GM23338 (cell line): ENCODE measurements at regions not wholly inside any gene's neighbourhood (a gene's known extent, or its start where the extent isn't known, plus 50 kb on each side); places are given as distances from the start of the nearest gene placed in this dataset.

ENCODE experiments used
- ATAC-seq: fragments of 200-7000 bp; cut with Tn5 transposase; 3 replicates; pipeline ENCODE4 v1.9.1; 2020
- DNase-seq: peaks from one replicate; pipeline ENCODE4 v3.0.0-alpha.2; 2015; ENCODE audit warnings: low spot score
- H2AFZ ChIP-seq: fragments of 200-600 bp; sonication (generic); 2 replicates; pipeline ENCODE4 v1.8.0; 2016; ENCODE audit warnings: antibody characterized with exemption, mild to moderate bottlenecking, moderate library complexity
- H3F3A ChIP-seq: fragments of 200-600 bp; sonication (generic); replicated peaks from 2 replicates; pipeline ENCODE4 v1.8.0; 2017; ENCODE audit warnings: antibody characterized with exemption, mixed run types, low read depth
- H3K27ac ChIP-seq: fragments of 200-600 bp; sonication (generic); 2 replicates; pipeline ENCODE4 v1.6.1; 2016; ENCODE audit warnings: low read depth
- H3K27me3 ChIP-seq: fragments of 200-600 bp; sonication (generic); 2 replicates; pipeline ENCODE4 v1.8.0; 2016; ENCODE audit warnings: mild to moderate bottlenecking, mixed run types, moderate library complexity; ENCODE audit not compliant: insufficient read depth
- H3K36me3 ChIP-seq: fragments of 200-600 bp; sonication (generic); 2 replicates; pipeline ENCODE4 v1.8.0; 2016; ENCODE audit warnings: mild to moderate bottlenecking; ENCODE audit not compliant: insufficient read depth
- H3K4me1 ChIP-seq: fragments of 200-600 bp; sonication (generic); 2 replicates; pipeline ENCODE4 v1.8.0; 2016; ENCODE audit warnings: mild to moderate bottlenecking, moderate library complexity; ENCODE audit not compliant: insufficient read depth
- H3K4me2 ChIP-seq: fragments of 200-600 bp; sonication (generic); 2 replicates; pipeline ENCODE4 v1.7.1; 2017; ENCODE audit warnings: mixed run types
- H3K4me3 ChIP-seq: fragments of 200-600 bp; sonication (generic); 2 replicates; pipeline ENCODE4 v1.6.1; 2016; ENCODE audit warnings: mixed run types
- H3K79me2 ChIP-seq: fragments of 200-600 bp; sonication (generic); replicated peaks from 2 replicates; pipeline ENCODE4 v1.8.0; 2017; ENCODE audit warnings: mild to moderate bottlenecking; ENCODE audit not compliant: insufficient read depth
- H3K9me2 ChIP-seq: fragments of 200-600 bp; sonication (generic); 2 replicates; pipeline ENCODE4 v1.8.0; 2017; ENCODE audit not compliant: insufficient read depth
- H4K20me1 ChIP-seq: fragments of 200-600 bp; sonication (generic); replicated peaks from 2 replicates; pipeline ENCODE4 v1.8.0; 2017; ENCODE audit warnings: mild to moderate bottlenecking; ENCODE audit not compliant: insufficient read depth
- H3K27ac Mint-ChIP-seq: 2 replicates; pipeline ENCODE4 v1.8.0; 2020; ENCODE audit warnings: inconsistent platforms, mild to moderate bottlenecking, moderate library complexity, mixed read lengths
- H3K27me3 Mint-ChIP-seq: 3 replicates; pipeline ENCODE4 v1.8.0; 2022; ENCODE audit warnings: low read depth, mild to moderate bottlenecking, moderate library complexity, mixed read lengths, inconsistent platforms; ENCODE audit not compliant: insufficient read depth, poor library complexity
- H3K36me3 Mint-ChIP-seq: 3 replicates; pipeline ENCODE4 v1.8.0; 2021; ENCODE audit warnings: low read depth, mild to moderate bottlenecking, inconsistent platforms, moderate library complexity, mixed read lengths
- H3K4me1 Mint-ChIP-seq: 3 replicates; pipeline ENCODE4 v1.8.0; 2020; ENCODE audit warnings: mild to moderate bottlenecking, inconsistent platforms, mixed read lengths
- H3K4me3 Mint-ChIP-seq: 3 replicates; pipeline ENCODE4 v1.8.0; 2021; ENCODE audit warnings: moderate library complexity, mild to moderate bottlenecking, inconsistent platforms, mixed read lengths
- H3K9me3 Mint-ChIP-seq: 3 replicates; pipeline ENCODE4 v1.8.0; 2020; ENCODE audit warnings: moderate library complexity, mild to moderate bottlenecking, inconsistent platforms, mixed read lengths
- JUNB ChIP-seq: IDR thresholded peaks from one replicate; pipeline ENCODE4 v1.6.1; 2016; ENCODE audit warnings: antibody characterized with exemption; ENCODE audit not compliant: unreplicated experiment
- NANOG ChIP-seq: IDR thresholded peaks from 2 replicates; pipeline ENCODE4 v1.6.1; 2016; ENCODE audit warnings: antibody characterized with exemption, borderline replicate concordance
- POLR2AphosphoS5 ChIP-seq: IDR thresholded peaks from 2 replicates; pipeline ENCODE4 v1.6.1; 2016; ENCODE audit warnings: antibody characterized with exemption, low read depth
- TF ChIP-seq, protein P1 (sequence below): fragments of 250-450 bp; sonication (Bioruptor Pico); IDR thresholded peaks from 2 replicates; pipeline ENCODE4 v1.5.0; 2020; ENCODE audit warnings: mild to moderate bottlenecking, moderate library complexity

DNA sequence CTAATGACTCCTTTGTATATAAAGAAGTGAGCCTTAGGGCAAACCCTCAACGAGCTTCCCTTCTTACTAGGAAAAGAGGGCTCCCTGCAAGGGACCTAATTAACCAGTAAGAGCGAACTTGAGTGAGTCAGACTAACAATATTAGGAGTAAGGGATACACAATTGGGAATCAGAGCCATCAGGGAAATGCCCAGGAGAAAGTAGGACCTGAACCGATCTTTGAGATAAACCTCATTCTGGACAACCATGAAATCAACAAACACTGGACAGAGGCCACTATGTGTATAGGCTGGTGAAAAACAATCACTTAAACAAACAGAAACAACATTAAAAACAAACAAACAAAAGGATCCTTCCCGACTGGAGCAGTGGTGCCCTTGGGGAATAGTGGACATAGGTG lies 120.8 kb downstream of the EDN1 start (continued):
- TF ChIP-seq, protein P1, sequence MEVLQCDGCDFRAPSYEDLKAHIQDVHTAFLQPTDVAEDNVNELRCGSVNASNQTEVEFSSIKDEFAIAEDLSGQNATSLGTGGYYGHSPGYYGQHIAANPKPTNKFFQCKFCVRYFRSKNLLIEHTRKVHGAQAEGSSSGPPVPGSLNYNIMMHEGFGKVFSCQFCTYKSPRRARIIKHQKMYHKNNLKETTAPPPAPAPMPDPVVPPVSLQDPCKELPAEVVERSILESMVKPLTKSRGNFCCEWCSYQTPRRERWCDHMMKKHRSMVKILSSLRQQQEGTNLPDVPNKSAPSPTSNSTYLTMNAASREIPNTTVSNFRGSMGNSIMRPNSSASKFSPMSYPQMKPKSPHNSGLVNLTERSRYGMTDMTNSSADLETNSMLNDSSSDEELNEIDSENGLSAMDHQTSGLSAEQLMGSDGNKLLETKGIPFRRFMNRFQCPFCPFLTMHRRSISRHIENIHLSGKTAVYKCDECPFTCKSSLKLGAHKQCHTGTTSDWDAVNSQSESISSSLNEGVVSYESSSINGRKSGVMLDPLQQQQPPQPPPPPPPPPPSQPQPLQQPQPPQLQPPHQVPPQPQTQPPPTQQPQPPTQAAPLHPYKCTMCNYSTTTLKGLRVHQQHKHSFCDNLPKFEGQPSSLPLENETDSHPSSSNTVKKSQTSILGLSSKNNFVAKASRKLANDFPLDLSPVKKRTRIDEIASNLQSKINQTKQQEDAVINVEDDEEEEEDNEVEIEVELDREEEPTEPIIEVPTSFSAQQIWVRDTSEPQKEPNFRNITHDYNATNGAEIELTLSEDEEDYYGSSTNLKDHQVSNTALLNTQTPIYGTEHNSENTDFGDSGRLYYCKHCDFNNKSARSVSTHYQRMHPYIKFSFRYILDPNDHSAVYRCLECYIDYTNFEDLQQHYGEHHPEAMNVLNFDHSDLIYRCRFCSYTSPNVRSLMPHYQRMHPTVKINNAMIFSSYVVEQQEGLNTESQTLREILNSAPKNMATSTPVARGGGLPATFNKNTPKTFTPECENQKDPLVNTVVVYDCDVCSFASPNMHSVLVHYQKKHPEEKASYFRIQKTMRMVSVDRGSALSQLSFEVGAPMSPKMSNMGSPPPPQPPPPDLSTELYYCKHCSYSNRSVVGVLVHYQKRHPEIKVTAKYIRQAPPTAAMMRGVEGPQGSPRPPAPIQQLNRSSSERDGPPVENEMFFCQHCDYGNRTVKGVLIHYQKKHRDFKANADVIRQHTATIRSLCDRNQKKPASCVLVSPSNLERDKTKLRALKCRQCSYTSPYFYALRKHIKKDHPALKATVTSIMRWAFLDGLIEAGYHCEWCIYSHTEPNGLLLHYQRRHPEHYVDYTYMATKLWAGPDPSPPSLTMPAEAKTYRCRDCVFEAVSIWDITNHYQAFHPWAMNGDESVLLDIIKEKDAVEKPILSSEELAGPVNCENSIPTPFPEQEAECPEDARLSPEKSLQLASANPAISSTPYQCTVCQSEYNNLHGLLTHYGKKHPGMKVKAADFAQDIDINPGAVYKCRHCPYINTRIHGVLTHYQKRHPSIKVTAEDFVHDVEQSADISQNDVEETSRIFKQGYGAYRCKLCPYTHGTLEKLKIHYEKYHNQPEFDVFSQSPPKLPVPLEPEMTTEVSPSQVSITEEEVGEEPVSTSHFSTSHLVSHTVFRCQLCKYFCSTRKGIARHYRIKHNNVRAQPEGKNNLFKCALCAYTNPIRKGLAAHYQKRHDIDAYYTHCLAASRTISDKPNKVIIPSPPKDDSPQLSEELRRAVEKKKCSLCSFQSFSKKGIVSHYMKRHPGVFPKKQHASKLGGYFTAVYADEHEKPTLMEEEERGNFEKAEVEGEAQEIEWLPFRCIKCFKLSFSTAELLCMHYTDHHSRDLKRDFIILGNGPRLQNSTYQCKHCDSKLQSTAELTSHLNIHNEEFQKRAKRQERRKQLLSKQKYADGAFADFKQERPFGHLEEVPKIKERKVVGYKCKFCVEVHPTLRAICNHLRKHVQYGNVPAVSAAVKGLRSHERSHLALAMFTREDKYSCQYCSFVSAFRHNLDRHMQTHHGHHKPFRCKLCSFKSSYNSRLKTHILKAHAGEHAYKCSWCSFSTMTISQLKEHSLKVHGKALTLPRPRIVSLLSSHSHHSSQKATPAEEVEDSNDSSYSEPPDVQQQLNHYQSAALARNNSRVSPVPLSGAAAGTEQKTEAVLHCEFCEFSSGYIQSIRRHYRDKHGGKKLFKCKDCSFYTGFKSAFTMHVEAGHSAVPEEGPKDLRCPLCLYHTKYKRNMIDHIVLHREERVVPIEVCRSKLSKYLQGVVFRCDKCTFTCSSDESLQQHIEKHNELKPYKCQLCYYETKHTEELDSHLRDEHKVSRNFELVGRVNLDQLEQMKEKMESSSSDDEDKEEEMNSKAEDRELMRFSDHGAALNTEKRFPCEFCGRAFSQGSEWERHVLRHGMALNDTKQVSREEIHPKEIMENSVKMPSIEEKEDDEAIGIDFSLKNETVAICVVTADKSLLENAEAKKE (CRISPR knock-in tag): no peak

DNA sequence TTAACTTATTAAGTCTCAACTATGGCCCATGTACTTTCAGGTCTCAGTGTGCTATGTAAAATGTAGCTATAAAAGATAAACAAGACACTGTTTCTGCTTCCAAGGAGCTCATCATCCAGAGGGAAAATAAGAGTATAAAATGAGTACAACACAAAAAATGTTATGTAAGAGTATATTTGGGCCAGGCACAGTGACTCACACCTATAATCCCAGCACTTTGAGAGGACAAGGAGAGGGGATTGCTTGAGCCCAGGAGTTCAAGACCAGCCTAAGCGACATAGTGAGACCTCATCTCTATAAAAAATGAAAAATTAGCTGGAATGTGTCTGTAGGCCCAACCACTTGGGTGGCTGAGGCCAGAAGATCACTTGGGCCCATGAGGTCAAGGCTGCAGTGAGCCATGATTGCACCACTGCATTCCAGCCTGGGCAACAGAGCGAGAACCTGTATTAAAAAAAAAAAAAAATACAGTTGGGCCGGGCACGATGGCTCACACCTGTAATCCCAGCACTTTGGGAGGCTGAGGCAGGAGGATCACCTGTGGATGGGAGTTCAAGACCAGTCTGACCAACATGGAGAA lies 124.0 kb downstream of the EDN1 start:
- Histone ChIP-seq H3K9me2 (no peaks in the 10 kb centered on the region; the same call in 1 of the 2 replicates), H3K27me3 (no peaks in the 10 kb centered on the region), H4K20me1 (no peaks in the 10 kb centered on the region), H3K36me3 (no peaks in the 10 kb centered on the region), H3K27ac (no peak overlapping the region), H3K4me1 (no peaks in the 10 kb centered on the region), H3K79me2 (no peaks in the 10 kb centered on the region), H3K4me3 (no peak overlapping the region), H2AFZ (no peak overlapping the region), H3F3A (no peaks in the 10 kb centered on the region), H3K4me2 (no peak overlapping the region)
- no peak for TF ChIP-seq NANOG
- TF ChIP-seq POLR2AphosphoS5: no peak
- no peak for TF ChIP-seq JUNB
- DNase-seq (no peak), ATAC-seq (no peak)
- no peak overlapping the region for H3K4me3 Mint-ChIP-seq
- 0 out of 3 replicates have a peak, but pooled peaks cover 4% of the 10 kb centered on the region for H3K4me1 Mint-ChIP-seq
- peaks cover 3% of the 10 kb centered on the region for H3K27me3 Mint-ChIP-seq
- no peak overlapping the region for H3K27ac Mint-ChIP-seq
- H3K9me3 Mint-ChIP-seq: no peaks in the 10 kb centered on the region
- no peaks in the 10 kb centered on the region for H3K36me3 Mint-ChIP-seq
